ENCODE measurements at regions not wholly inside any gene's neighbourhood (a gene's known extent, or its start where the extent isn't known, plus 50 kb on each side); places are given as distances from the start of the nearest gene placed in this dataset.
"Not testable (repeated sequence)": the region's sequence is repeated elsewhere in the genome, so short reads cannot be mapped to it uniquely, and the experiment has no call there.

- no peak for DNase-seq
These were observed 395.2 kb upstream of the CNTN5 start for GRCh38 chr11:98625526-98625925.

GRCh38 chr11:98630736-98631135 is 390.0 kb upstream of the CNTN5 start:
- no peak for DNase-seq

GRCh38 chr11:98657711-98658110 is 363.0 kb upstream of the CNTN5 start:
- no peak for DNase-seq

- DNase-seq = no peak
These were observed 361.3 kb upstream of the CNTN5 start for GRCh38 chr11:98659431-98659830.

- no peak for DNase-seq
These were observed 346.4 kb upstream of the CNTN5 start for GRCh38 chr11:98674390-98674789.

GRCh38 chr11:98679673-98680072 is 341.1 kb upstream of the CNTN5 start:
- no peak for DNase-seq

- no peak for DNase-seq
These were observed 319.2 kb upstream of the CNTN5 start for GRCh38 chr11:98701541-98701940.

- DNase-seq = no peak
These were observed 316.8 kb upstream of the CNTN5 start for GRCh38 chr11:98703779-98704556.

- DNase-seq = no peak
These were observed 310.7 kb upstream of the CNTN5 start for GRCh38 chr11:98710026-98710425.

GRCh38 chr11:98710986-98711385 is 309.8 kb upstream of the CNTN5 start:
- DNase-seq = no peak

- no peak for DNase-seq
These were observed 299.8 kb upstream of the CNTN5 start for GRCh38 chr11:98720951-98721350.

GRCh38 chr11:98725471-98725870 is 295.3 kb upstream of the CNTN5 start:
- no peak for DNase-seq

GRCh38 chr11:98728421-98728820 is 292.3 kb upstream of the CNTN5 start:
- DNase-seq = no peak

GRCh38 chr11:98729118-98729517 is 291.6 kb upstream of the CNTN5 start:
- no peak for DNase-seq

GRCh38 chr11:98732947-98733346 is 287.8 kb upstream of the CNTN5 start:
- no peak for DNase-seq

- not testable (repeated sequence) for DNase-seq
These were observed 287.4 kb upstream of the CNTN5 start for GRCh38 chr11:98733378-98733777.

- no peak for DNase-seq
These were observed 286.1 kb upstream of the CNTN5 start for GRCh38 chr11:98734686-98735085.

GRCh38 chr11:98736833-98737232 is 283.9 kb upstream of the CNTN5 start:
- DNase-seq = no peak

- no peak for DNase-seq
These were observed 280.4 kb upstream of the CNTN5 start for GRCh38 chr11:98740321-98740720.

- not testable (repeated sequence) for DNase-seq
These were observed 257.3 kb upstream of the CNTN5 start for GRCh38 chr11:98763446-98763845.

- DNase-seq = no peak
These were observed 253.8 kb upstream of the CNTN5 start for GRCh38 chr11:98766903-98767302.

- not testable (repeated sequence) for DNase-seq
These were observed 250.7 kb upstream of the CNTN5 start for GRCh38 chr11:98770046-98770445.

- DNase-seq = no peak
These were observed 249.0 kb upstream of the CNTN5 start for GRCh38 chr11:98771791-98772190.

- DNase-seq = no peak
These were observed 247.9 kb upstream of the CNTN5 start for GRCh38 chr11:98772893-98773292.

- no peak for DNase-seq
These were observed 227.5 kb upstream of the CNTN5 start for GRCh38 chr11:98793276-98793675.
